ENCODE measurements at regions not wholly inside any gene's neighbourhood (a gene's known extent, or its start where the extent isn't known, plus 50 kb on each side); places are given as distances from the start of the nearest gene placed in this dataset.

DNA sequence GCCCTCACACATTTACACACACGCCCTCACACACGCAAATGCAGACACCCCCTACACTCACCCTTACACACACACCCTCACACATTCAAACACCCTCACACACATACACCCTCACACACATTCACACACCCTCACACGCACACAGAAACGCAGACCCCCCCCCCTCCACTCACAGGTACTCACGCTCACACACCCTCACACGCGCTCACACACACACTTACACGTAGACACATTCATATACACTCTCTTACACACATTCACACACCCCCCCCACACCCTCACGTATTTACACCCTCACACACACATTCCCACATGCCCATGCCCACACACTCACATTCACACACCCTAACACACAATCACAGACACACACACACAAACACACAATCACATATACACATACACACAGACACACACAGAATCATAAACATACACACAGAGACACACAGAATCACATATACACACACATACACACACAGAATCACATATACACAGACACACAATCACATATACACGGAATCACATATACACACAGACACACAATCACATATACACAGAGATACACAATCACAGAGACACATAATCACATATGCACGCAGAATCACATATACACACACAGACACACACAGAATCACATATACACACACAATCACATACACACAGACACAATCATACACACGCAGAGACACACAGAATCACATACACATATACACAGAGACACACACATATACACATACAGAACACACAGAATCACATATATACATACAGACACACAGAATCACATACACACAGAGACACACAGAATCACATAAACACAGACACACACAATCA, 250.1 kb upstream of the RPL38 start:
- H3K27ac ChIP-seq (ENCODE audit: low read depth in 1 of 2, low read length in 1 of 2) = no peak overlapping the region
- no peak overlapping the region for H3K4me3 ChIP-seq
- H3K9ac ChIP-seq (ENCODE audit: insufficient read depth in 1 of 2, low read length in 2 of 2) = no peak overlapping the region
- no peaks in the 10 kb centered on the region for H3K36me3 ChIP-seq (ENCODE audit: control insufficient read depth in 4 of 4, insufficient read depth in 4 of 4, low read length in 4 of 4)
- H3K9me3 ChIP-seq (ENCODE audit: control insufficient read depth in 4 of 4, insufficient read depth in 3 of 4, low read length in 3 of 4) = peaks cover 0 to 2% (median 0%) of the 10 kb centered on the region in 4 donors
- peaks cover 0 to 15% (median 0%) of the 10 kb centered on the region in 3 donors for H3K27me3 ChIP-seq (ENCODE audit: control insufficient read depth in 3 of 3, insufficient read depth in 3 of 3, low read length in 2 of 3)
- H3K4me1 ChIP-seq (ENCODE audit: control insufficient read depth in 5 of 5, insufficient read depth in 5 of 5, low read length in 5 of 5) = peaks cover 0 to 26% (median 11%) of the 10 kb centered on the region in 5 donors
- no peak for ATAC-seq (ENCODE audit: insufficient read depth, low FRiP score)
- TF ChIP-seq, protein P1, sequence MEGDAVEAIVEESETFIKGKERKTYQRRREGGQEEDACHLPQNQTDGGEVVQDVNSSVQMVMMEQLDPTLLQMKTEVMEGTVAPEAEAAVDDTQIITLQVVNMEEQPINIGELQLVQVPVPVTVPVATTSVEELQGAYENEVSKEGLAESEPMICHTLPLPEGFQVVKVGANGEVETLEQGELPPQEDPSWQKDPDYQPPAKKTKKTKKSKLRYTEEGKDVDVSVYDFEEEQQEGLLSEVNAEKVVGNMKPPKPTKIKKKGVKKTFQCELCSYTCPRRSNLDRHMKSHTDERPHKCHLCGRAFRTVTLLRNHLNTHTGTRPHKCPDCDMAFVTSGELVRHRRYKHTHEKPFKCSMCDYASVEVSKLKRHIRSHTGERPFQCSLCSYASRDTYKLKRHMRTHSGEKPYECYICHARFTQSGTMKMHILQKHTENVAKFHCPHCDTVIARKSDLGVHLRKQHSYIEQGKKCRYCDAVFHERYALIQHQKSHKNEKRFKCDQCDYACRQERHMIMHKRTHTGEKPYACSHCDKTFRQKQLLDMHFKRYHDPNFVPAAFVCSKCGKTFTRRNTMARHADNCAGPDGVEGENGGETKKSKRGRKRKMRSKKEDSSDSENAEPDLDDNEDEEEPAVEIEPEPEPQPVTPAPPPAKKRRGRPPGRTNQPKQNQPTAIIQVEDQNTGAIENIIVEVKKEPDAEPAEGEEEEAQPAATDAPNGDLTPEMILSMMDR (IDR thresholded peaks at IDR 0.05; ENCODE audit: control extremely low read depth, extremely low read depth) = no peak
- no peak for DNase-seq
- WGBS, 2 donors = 64 to 73% methylated on average over 12 of the region's 12 CpGs

DNA sequence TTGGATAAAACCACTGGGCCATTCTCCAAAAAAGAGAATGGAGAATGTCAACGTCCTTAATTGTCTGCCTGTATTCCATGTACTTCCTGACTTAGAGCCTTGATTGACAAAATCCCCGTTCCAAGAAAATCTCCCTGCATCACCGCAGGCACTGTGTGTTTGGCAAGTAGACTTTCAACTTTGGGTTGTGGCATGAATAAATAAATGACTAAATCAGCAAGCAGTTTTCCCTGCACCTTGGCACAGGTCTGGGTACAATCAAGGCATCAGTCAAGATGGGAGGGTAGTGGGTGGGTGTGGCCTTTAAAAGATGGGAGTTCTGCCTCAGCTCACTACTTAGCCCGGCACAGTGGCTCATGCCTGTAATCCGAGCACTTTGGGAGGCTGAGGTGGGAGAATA, 248.5 kb upstream of the RPL38 start:
- DNase-seq = no peak
- Histone ChIP-seq H3K36me3 (ENCODE audit: control insufficient read depth in 4 of 4, insufficient read depth in 4 of 4, low read length in 4 of 4) (no peaks in the 10 kb centered on the region), H3K27ac (ENCODE audit: low read depth in 1 of 2, low read length in 1 of 2) (no peak overlapping the region), H3K9me3 (ENCODE audit: control insufficient read depth in 4 of 4, insufficient read depth in 3 of 4, low read length in 3 of 4) (peaks cover 0 to 2% (median 0%) of the 10 kb centered on the region in 4 donors), H3K4me3 (no peak overlapping the region), H3K4me1 (ENCODE audit: control insufficient read depth in 5 of 5, insufficient read depth in 5 of 5, low read length in 5 of 5) (peaks cover 0 to 29% (median 11%) of the 10 kb centered on the region in 5 donors), H3K27me3 (ENCODE audit: control insufficient read depth in 3 of 3, insufficient read depth in 3 of 3, low read length in 2 of 3) (peaks cover 0 to 15% (median 0%) of the 10 kb centered on the region in 3 donors), H3K9ac (ENCODE audit: insufficient read depth in 1 of 2, low read length in 2 of 2) (no peak overlapping the region)
- no peak for ATAC-seq (ENCODE audit: insufficient read depth, low FRiP score)
- 73 to 84% methylated on average over 5 of the region's 5 CpGs for WGBS, 2 donors
- TF ChIP-seq, protein P1 (IDR thresholded peaks at IDR 0.05; ENCODE audit: control extremely low read depth, extremely low read depth) = no peak

DNA sequence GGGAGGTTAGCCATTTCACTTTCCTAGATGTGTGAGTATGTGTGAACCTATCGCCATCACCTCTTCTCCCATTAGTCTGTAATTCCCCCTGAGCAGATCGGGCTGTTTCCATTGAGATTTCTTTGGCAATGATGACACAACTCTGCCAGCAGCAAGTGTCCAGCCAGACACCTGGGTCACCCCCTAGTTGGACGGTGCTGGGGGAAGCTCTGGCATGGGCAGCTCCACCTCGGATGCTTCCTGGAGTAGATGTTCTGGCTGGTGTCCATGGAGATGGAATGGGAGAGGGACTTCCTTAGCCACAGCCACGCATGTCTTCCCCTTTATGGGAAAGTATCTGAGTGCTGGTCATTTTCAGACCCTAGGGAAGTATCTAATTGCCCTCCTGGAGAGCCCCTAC, 247.9 kb upstream of the RPL38 start:
- ATAC-seq (ENCODE audit: insufficient read depth, low FRiP score) = no peak
- peaks cover 0 to 15% (median 0%) of the 10 kb centered on the region in 3 donors for H3K27me3 ChIP-seq (ENCODE audit: control insufficient read depth in 3 of 3, insufficient read depth in 3 of 3, low read length in 2 of 3)
- no peak for DNase-seq

More for the DNA sequence above, 247.9 kb upstream of the RPL38 start:
- no peak overlapping the region for H3K27ac ChIP-seq (ENCODE audit: low read depth in 1 of 2, low read length in 1 of 2)
- TF ChIP-seq, protein P1 (IDR thresholded peaks at IDR 0.05; ENCODE audit: control extremely low read depth, extremely low read depth) = no peak
- H3K4me3 ChIP-seq = no peak overlapping the region
- no peak overlapping the region for H3K9ac ChIP-seq (ENCODE audit: insufficient read depth in 1 of 2, low read length in 2 of 2)
- peaks cover 0 to 3% (median 2%) of the 10 kb centered on the region in 4 donors for H3K9me3 ChIP-seq (ENCODE audit: control insufficient read depth in 4 of 4, insufficient read depth in 3 of 4, low read length in 3 of 4)
- H3K36me3 ChIP-seq (ENCODE audit: control insufficient read depth in 4 of 4, insufficient read depth in 4 of 4, low read length in 4 of 4) = no peaks in the 10 kb centered on the region
- H3K4me1 ChIP-seq (ENCODE audit: control insufficient read depth in 5 of 5, insufficient read depth in 5 of 5, low read length in 5 of 5) = peaks cover 0 to 26% (median 8%) of the 10 kb centered on the region in 5 donors
- WGBS, 2 donors = 70 to 81% methylated on average over 5 of the region's 5 CpGs

Data from lung (tissue), 11 donors.